HFF-Myc (cell line): ENCODE measurements at regions not wholly inside any gene's neighbourhood (a gene's known extent, or its start where the extent isn't known, plus 50 kb on each side); places are given as distances from the start of the nearest gene placed in this dataset.

Experiments
- DNase-seq: peaks from one replicate; pipeline ENCODE4 v3.0.0-alpha.2; 2011; ENCODE audit warnings: low read depth; ENCODE audit errors: extremely low read depth
- H3K4me3 ChIP-seq: replicated peaks from 2 replicates; pipeline ENCODE4 v1.5.1; 2011; ENCODE audit warnings: low read depth, mild to moderate bottlenecking, control low read depth, low read length
- CTCF ChIP-seq: IDR thresholded peaks from 2 replicates; pipeline ENCODE4 v1.5.1; 2012; ENCODE audit warnings: mild to moderate bottlenecking, low read depth, low read length, control low read depth; ENCODE audit errors: missing control alignments

- no peak for TF ChIP-seq CTCF
- H3K4me3 ChIP-seq = no peak overlapping the region
- no peak for DNase-seq
Observed at GRCh38 chr12:34396861-34397590, 374.7 kb downstream of the ALG10 start.

GRCh38 chr12:34397591-34398365, 375.5 kb downstream of the ALG10 start:
- no peak for TF ChIP-seq CTCF
- no peak for DNase-seq
- no peak overlapping the region for H3K4me3 ChIP-seq

GRCh38 chr12:34398366-34398705, 376.0 kb downstream of the ALG10 start:
- H3K4me3 ChIP-seq = no peak overlapping the region
- TF ChIP-seq CTCF = no peak
- no peak for DNase-seq

GRCh38 chr12:34398706-34399630, 376.7 kb downstream of the ALG10 start:
- TF ChIP-seq CTCF = no peak
- no peak overlapping the region for H3K4me3 ChIP-seq
- no peak for DNase-seq

- no peak for DNase-seq
- TF ChIP-seq CTCF = no peak
- no peak overlapping the region for H3K4me3 ChIP-seq
Observed at GRCh38 chr12:34399631-34400410, 377.5 kb downstream of the ALG10 start.

GRCh38 chr12:34400411-34400881, 378.1 kb downstream of the ALG10 start:
- no peak for DNase-seq
- no peak overlapping the region for H3K4me3 ChIP-seq
- TF ChIP-seq CTCF = no peak
